OCI-LY1 (cell line): ENCODE measurements at regions not wholly inside any gene's neighbourhood (a gene's known extent, or its start where the extent isn't known, plus 50 kb on each side); places are given as distances from the start of the nearest gene placed in this dataset.

ENCODE experiments used
- H2AFZ ChIP-seq: fragments of 200-600 bp; sonication (generic), shearing (Covaris generic); 2 replicates; pipeline ENCODE4 v1.6.0; 2014; ENCODE audit warnings: antibody characterized with exemption, mild to moderate bottlenecking, low read length
- H3F3A ChIP-seq: fragments of 200-600 bp; sonication (generic), shearing (Covaris generic); 2 replicates; pipeline ENCODE4 v1.6.0; 2014; ENCODE audit warnings: mild to moderate bottlenecking, antibody characterized with exemption, low read length, moderate library complexity; ENCODE audit not compliant: insufficient read depth
- H3K27ac ChIP-seq: fragments of 200-600 bp; sonication (generic); 2 replicates; pipeline ENCODE4 v1.5.1; 2014; ENCODE audit warnings: low read length, mixed run types, mild to moderate bottlenecking, low read depth; ENCODE audit not compliant: poor library complexity, severe bottlenecking
- H3K27me3 ChIP-seq: fragments of 200-600 bp; sonication (generic); 2 replicates; pipeline ENCODE4 v1.6.0; 2014; ENCODE audit warnings: antibody characterized with exemption, mild to moderate bottlenecking, low read length, moderate library complexity; ENCODE audit not compliant: insufficient read depth
- H3K36me3 ChIP-seq: fragments of 200-600 bp; sonication (generic); 2 replicates; pipeline ENCODE4 v1.6.1; 2014; ENCODE audit warnings: mild to moderate bottlenecking, antibody characterized with exemption, low read length, moderate library complexity, mixed read lengths; ENCODE audit not compliant: insufficient read depth
- H3K4me1 ChIP-seq: fragments of 200-600 bp; sonication (generic); 2 replicates; pipeline ENCODE4 v1.5.1; 2014; ENCODE audit warnings: mild to moderate bottlenecking, low read length, moderate library complexity; ENCODE audit not compliant: insufficient read depth, severe bottlenecking
- H3K4me2 ChIP-seq: fragments of 200-600 bp; sonication (generic), shearing (Covaris generic); 2 replicates; pipeline ENCODE4 v1.6.1; 2014; ENCODE audit warnings: low read length
- H3K4me3 ChIP-seq: fragments of 200-600 bp; sonication (generic); 2 replicates; pipeline ENCODE4 v1.5.1; 2014; ENCODE audit warnings: low read length, low read depth, mild to moderate bottlenecking, mixed read lengths; ENCODE audit not compliant: poor library complexity, severe bottlenecking
- H3K79me2 ChIP-seq: fragments of 200-600 bp; shearing (Covaris generic); 2 replicates; pipeline ENCODE4 v1.6.1; 2016; ENCODE audit warnings: mixed run types, low read length, mixed read lengths; ENCODE audit not compliant: insufficient read depth
- H3K9ac ChIP-seq: fragments of 200-600 bp; sonication (generic), shearing (Covaris generic); 2 replicates; pipeline ENCODE4 v1.6.1; 2014; ENCODE audit warnings: mild to moderate bottlenecking, low read length, mixed read lengths
- H3K9me2 ChIP-seq: fragments of 200-600 bp; sonication (generic), shearing (Covaris generic); 2 replicates; pipeline ENCODE4 v1.6.1; 2014; ENCODE audit warnings: low read depth, mild to moderate bottlenecking, low read length, mixed read lengths
- H3K9me3 ChIP-seq: fragments of 200-600 bp; shearing (Covaris generic); 2 replicates; pipeline ENCODE4 v1.6.1; 2014; ENCODE audit warnings: low read length, mixed read lengths
- H4K20me1 ChIP-seq: fragments of 200-600 bp; sonication (generic), shearing (Covaris generic); 2 replicates; pipeline ENCODE4 v1.6.0; 2016; ENCODE audit warnings: mild to moderate bottlenecking, low read length; ENCODE audit not compliant: insufficient read depth
- EZH2 ChIP-seq: fragments of 200-600 bp; sonication (generic), shearing (Covaris generic); IDR thresholded peaks from 2 replicates; pipeline ENCODE4 v1.8.0; 2017; ENCODE audit warnings: borderline replicate concordance, mixed run types, mild to moderate bottlenecking, antibody characterized with exemption, low read length, moderate library complexity, mixed read lengths
- TF ChIP-seq, protein P1 (sequence below): fragments of 200-600 bp; sonication (generic), shearing (Covaris generic); IDR thresholded peaks from 2 replicates; pipeline ENCODE4 v1.5.1; 2017; ENCODE audit warnings: mild to moderate bottlenecking, antibody characterized with exemption, low read length, moderate library complexity, mixed read lengths

DNA sequence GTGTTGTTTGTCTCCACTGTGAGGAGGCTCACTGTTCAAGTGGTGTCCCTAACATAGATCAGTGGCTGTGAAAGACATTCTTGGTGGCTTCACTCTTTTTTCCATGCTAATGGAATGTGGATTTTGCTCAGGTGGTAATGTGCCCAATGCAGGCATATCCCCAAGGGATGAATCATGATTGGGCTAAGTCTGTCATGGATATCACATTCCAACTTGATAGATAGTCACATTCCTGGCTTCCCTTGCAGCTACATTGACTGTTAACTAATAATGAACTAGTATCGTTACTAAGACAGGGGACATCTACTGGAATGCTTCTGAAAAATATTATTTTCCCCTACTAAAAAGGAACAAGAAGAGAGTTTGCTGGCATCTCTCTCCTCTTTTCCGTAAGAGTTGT, 86.3 kb upstream of the SOD1 start:
- Histone ChIP-seq H3K9me2 (no peaks in the 10 kb centered on the region), H3K79me2 (no peaks in the 10 kb centered on the region), H3K4me3 (no peak overlapping the region), H2AFZ (no peak overlapping the region), H3K4me1 (no peaks in the 10 kb centered on the region), H3K9me3 (no peaks in the 10 kb centered on the region), H3K27ac (no peak overlapping the region), H4K20me1 (no peaks in the 10 kb centered on the region), H3K36me3 (no peaks in the 10 kb centered on the region), H3F3A (no peaks in the 10 kb centered on the region), H3K27me3 (no peaks in the 10 kb centered on the region), H3K9ac (no peak overlapping the region), H3K4me2 (no peak overlapping the region)
- TF ChIP-seq, protein P1, sequence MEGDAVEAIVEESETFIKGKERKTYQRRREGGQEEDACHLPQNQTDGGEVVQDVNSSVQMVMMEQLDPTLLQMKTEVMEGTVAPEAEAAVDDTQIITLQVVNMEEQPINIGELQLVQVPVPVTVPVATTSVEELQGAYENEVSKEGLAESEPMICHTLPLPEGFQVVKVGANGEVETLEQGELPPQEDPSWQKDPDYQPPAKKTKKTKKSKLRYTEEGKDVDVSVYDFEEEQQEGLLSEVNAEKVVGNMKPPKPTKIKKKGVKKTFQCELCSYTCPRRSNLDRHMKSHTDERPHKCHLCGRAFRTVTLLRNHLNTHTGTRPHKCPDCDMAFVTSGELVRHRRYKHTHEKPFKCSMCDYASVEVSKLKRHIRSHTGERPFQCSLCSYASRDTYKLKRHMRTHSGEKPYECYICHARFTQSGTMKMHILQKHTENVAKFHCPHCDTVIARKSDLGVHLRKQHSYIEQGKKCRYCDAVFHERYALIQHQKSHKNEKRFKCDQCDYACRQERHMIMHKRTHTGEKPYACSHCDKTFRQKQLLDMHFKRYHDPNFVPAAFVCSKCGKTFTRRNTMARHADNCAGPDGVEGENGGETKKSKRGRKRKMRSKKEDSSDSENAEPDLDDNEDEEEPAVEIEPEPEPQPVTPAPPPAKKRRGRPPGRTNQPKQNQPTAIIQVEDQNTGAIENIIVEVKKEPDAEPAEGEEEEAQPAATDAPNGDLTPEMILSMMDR = no peak
- no peak for TF ChIP-seq EZH2

DNA sequence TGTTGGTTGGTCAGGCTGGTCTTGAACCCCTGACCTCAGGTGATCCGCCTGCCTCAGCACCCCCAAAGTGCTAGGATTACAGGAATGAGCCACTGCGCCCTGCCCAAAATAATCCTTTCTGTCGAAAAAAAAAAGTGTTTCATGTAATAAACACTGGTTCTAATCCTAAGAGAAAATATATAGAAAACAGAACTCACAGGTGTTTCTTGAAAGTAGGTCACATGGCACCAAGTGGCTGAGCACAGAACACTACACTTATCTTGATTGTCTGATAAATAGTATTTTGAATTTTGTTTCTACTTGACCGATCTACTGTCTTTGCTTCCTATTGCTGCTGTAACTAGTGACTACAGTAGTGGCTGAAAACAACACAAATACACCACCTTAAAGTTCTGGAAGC, 87.6 kb upstream of the SOD1 start:
- Histone ChIP-seq H3K4me3 (no peak overlapping the region), H3F3A (no peaks in the 10 kb centered on the region), H3K4me2 (no peak overlapping the region), H3K79me2 (no peaks in the 10 kb centered on the region), H3K36me3 (no peaks in the 10 kb centered on the region), H3K9ac (no peak overlapping the region), H3K9me2 (no peaks in the 10 kb centered on the region), H3K27me3 (no peaks in the 10 kb centered on the region), H2AFZ (no peak overlapping the region), H3K27ac (no peak overlapping the region), H3K4me1 (no peaks in the 10 kb centered on the region), H4K20me1 (no peaks in the 10 kb centered on the region), H3K9me3 (no peaks in the 10 kb centered on the region)
- TF ChIP-seq, protein P1 = no peak
- TF ChIP-seq EZH2 = no peak

DNA sequence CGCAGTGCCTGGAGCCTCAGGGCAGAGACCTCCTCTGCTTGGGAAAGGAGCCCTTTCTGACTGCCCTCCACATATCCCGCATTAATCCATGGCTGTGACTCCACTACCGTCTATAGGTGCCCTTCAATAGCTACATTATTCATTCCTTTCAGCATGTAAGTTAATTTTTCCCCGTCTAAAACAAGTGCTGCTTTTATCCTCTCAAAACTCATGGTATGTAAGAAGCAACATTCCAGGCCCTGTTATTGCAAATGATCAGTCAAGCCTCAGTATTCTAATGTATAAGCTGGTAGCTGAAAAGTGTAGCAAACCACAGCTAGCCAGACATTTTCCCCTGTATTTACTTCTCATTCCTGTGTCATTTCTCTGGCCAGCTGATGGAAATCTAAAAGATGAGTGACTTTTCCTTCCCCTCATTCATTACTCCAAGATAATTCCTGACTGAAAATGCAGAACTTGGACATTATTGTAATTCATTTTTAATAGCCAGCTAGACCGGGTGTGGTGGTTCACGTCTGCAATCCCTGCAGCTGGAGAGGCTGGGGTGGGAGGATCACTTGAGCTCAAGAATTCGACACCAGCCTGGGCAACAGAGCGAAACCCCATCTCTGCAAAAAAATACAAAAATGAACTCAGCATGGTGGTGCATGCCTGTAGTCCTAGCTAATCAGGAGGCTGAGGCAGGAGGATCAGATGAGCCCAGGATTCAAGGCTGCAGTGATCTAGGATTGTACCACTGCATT, 88.5 kb upstream of the SOD1 start:
- TF ChIP-seq, protein P1 = no peak
- TF ChIP-seq EZH2 = no peak
- no peaks in the 10 kb centered on the region for H3K4me1 ChIP-seq
- H3K4me2 ChIP-seq = no peak overlapping the region

More for the DNA sequence above, 88.5 kb upstream of the SOD1 start:
- H3F3A ChIP-seq = no peaks in the 10 kb centered on the region
- no peak overlapping the region for H3K27ac ChIP-seq
- H4K20me1 ChIP-seq = no peaks in the 10 kb centered on the region
- H3K27me3 ChIP-seq = no peaks in the 10 kb centered on the region
- H3K9me3 ChIP-seq = no peaks in the 10 kb centered on the region
- no peak overlapping the region for H3K4me3 ChIP-seq
- H3K79me2 ChIP-seq = no peaks in the 10 kb centered on the region
- H3K9me2 ChIP-seq = no peaks in the 10 kb centered on the region
- H3K9ac ChIP-seq = no peak overlapping the region
- no peak overlapping the region for H2AFZ ChIP-seq
- H3K36me3 ChIP-seq = no peaks in the 10 kb centered on the region
